ENCODE measurements at regions not wholly inside any gene's neighbourhood (a gene's known extent, or its start where the extent isn't known, plus 50 kb on each side); places are given as distances from the start of the nearest gene placed in this dataset.

DNA sequence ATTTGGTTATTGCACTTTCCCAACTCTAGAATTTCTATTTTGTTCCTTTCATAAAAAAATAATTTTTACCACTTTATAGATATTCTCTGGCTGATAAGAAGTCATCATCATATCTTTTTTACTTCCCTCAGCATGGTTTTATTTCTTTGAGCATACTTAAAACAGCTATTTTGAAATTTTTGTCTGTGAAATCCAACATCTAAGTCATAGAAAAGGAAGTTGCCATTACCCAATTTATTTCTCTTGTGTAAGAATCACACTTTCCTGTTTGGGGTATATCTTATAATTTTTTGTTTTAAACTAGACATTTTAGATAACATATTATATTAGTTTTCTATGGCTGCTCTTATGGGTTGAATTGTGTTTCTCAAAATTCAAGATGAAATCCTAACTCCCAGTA lies 400.2 kb upstream of the OR4E1 start:
- TF ChIP-seq POLR2A (IDR thresholded peaks at IDR 0.05) (no peak), CTCF (IDR thresholded peaks at IDR 0.05) (no peak)

All from vagina (tissue), 2 donors.